NCI-H1105 (cell line): ENCODE measurements at regions not wholly inside any gene's neighbourhood (a gene's known extent, or its start where the extent isn't known, plus 50 kb on each side); places are given as distances from the start of the nearest gene placed in this dataset.

ENCODE experiments used
- DNase-seq: peaks from one replicate; lab custom pipeline; 2025; lab: John Stamatoyannopoulos, UW

DNA sequence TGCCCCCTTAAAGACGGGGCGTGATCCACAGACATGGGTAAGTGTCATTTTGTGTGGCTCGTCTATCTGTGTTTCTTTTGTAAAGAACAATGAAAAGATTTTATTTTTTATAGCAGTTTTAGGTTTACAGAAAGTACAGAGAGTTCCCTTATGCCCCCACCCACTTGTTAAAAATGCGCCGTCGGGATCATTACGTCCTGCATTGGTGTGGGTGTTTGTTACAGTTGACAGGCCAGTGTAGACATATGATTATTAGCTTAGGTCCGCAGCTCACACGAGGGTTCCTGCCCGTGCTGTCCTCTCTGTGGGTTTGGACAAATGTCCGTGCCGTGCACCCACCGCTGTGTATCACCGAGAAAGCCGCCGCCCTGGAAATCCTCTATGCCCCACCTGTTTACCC lies 50.5 kb downstream of the RGS12 start:
- no peak for DNase-seq

GRCh38 chr4:3344104-3344503 lies 51.3 kb downstream of the RGS12 start:
- DNase-seq: no peak

GRCh38 chr4:3344596-3344995 lies 51.8 kb downstream of the RGS12 start:
- DNase-seq: no peak

GRCh38 chr4:3345384-3345783 lies 52.6 kb downstream of the RGS12 start:
- DNase-seq: no peak

DNA sequence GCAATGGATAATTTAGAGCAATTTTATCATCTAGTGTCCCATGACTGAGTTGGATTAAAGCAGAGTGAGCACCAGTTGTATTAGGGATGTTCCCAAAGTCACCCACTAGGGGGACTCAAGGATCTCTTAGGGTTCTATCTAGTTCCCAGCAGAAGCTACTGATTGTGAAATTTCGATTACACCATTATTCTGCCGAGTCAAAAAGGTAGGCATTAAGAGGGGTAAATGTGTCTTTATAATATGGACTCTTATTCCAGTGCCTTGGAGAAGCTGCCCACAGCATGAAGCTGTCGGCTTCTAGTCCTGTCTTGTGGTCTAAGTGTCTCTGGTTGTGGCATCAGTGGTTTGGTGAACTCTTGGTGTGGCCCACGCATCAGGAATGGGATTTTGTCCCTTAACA lies 53.3 kb downstream of the RGS12 start:
- DNase-seq: no peak

GRCh38 chr4:3347871-3348270 lies 55.0 kb downstream of the RGS12 start:
- DNase-seq: no peak

GRCh38 chr4:3348621-3349020 lies 55.8 kb downstream of the RGS12 start:
- no peak for DNase-seq

GRCh38 chr4:3349116-3349515 lies 56.3 kb downstream of the RGS12 start:
- DNase-seq: no peak

DNA sequence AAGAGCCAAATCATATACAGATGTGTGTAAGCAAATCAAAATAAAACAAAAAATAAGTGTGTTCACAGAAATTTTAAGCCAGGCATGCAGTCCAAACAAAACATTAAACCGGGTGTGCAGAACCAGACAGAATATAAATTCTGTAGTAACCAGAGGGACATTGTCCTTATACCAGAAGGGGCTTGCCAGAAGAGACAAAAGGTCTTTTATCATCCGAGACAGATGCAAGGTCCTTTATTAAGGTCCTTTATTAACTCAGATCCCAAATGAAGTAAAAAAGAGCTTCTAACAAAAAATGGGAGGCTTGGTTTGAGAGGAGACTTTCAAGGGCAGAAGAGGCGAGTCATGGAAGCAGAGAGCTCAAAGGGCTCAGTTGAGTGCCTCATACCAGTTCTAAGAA lies 59.2 kb downstream of the RGS12 start:
- no peak for DNase-seq

GRCh38 chr4:3352505-3352904 lies 59.7 kb downstream of the RGS12 start:
- no peak for DNase-seq

DNA sequence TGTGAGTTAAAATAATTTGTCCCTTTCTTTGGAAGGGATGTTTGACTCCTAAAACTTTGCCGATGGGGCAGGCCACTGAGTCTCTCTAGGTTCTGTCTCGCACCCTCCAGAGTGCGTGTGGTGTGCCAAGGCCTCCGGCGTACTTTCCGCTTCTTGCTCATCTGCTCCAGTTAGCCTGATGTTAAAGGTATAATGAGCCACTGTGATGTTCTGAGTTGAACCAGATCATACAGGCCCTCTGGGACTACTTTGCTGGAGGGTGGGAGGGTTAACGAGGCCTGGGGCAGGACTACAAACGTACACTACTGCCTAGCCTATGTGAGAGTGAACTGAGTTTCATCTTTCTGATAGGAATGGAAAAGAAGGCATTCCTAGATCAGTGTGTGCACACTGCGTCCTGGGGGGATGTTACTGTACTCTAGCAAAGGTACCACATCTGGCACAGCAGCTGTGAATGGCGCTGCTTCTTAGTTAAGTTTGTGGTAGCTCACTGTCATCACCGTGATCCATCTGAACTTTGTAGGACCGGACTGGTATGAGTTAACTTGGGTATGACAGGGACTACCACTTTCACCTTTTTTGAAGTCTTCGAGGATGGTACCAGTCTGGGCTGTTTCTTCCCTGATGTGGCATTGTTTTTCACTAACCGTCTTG lies 60.2 kb downstream of the RGS12 start:
- no peak for DNase-seq

DNA sequence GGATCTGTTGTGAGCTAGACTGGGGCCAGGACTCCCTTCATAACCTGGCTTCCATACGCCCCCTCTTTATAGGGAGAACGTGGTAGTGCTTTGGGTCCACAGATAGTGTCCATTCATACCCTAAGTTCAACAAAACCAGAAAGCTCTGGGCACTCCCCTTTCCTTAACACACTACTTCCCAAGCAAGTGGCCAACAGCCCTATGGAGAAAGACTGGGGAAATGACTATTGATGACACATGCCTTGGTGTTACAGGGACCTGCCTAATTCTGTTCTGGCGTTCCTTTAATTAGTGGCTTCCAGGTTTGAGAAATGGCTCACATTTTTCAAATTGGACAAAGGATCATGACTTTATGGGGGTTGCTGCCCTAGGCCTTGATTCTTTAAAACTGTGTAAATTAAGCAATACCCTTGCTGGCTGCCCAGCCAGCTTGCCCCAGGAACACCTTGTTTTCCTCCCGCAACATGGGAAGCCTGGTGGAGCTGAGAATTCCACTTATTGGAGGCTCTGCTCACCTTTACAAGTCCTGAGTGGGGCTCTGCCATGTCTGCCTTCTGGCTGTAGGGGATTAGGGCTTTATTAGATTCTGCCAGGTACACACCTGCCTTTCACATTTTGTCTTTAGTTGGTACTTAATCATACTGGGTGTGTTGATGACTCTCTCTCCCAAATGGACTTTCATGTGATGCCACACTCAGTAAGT lies 61.1 kb downstream of the RGS12 start:
- DNase-seq: no peak

GRCh38 chr4:3354455-3354811 lies 61.6 kb downstream of the RGS12 start:
- no peak for DNase-seq

DNA sequence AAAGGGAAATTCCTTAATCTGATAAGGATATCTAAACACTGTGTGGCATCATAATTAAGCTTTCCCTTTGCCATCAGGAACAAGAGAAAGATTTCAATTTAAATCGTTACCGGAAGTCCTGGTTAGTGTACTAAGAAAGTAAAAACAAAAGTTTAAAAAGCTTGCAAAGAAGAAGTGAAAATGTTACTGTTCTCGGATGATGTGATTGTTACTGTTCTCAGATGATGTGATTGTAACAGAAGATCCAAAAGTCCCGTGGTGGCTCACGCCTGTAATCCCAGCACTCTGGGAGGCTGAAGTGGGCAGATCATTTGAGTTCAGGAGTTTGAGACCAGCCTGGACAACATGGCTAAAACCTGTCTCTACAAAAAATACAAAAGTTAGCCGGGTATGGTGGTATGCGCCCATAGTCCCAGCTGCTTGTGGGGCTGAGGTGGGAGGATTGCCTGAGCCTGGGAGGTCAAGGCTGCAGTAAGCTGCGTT lies 62.5 kb downstream of the RGS12 start:
- DNase-seq: no peak

- no peak for DNase-seq
Observed at GRCh38 chr4:3358656-3359055, 65.8 kb downstream of the RGS12 start.

- no peak for DNase-seq
Observed at GRCh38 chr4:3360777-3361176, 68.0 kb downstream of the RGS12 start.

GRCh38 chr4:3361406-3361805 lies 68.6 kb downstream of the RGS12 start:
- no peak for DNase-seq

- DNase-seq: no peak
Observed at GRCh38 chr4:3361896-3362295, 69.1 kb downstream of the RGS12 start.

- DNase-seq: no peak
Observed at GRCh38 chr4:3362431-3363287, 69.8 kb downstream of the RGS12 start.

DNA sequence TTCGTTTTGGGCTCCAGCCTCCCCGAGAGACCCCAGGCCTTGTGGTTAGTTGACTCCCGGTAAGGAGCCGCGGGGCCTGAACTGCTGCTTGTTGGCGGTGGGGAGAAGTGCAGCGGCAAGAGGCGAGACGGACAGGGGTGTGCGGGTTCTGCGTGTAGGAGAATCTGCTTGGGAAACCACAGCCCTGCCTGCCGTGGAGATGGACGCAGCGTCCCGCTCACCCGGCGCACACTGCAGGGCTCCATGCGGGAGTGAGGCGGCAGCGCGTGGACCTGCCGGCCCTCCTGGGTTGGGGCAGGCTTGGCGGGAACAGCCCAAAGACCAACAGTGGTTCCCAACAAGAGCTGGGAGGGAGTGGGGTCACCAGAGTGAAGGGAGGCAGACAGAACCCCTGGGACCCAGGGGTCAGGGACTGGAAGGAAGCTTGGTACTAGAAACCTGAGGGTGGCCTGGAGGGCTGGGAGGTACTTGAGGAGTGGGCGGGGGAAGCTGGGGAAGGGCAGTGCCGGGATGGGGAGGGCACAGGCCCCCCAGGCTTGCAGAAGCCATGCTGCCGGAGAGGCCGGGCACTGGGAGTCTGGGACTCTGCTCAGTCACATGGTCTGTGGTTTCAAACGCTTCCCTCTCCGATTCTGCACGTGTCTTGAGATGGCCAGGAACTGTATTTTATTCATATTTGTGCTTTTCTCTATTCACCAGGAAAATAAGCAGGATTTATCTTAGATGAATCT lies 70.8 kb downstream of the RGS12 start:
- no peak for DNase-seq

- DNase-seq: no peak
Observed at GRCh38 chr4:3364199-3364598, 71.4 kb downstream of the RGS12 start.

DNA sequence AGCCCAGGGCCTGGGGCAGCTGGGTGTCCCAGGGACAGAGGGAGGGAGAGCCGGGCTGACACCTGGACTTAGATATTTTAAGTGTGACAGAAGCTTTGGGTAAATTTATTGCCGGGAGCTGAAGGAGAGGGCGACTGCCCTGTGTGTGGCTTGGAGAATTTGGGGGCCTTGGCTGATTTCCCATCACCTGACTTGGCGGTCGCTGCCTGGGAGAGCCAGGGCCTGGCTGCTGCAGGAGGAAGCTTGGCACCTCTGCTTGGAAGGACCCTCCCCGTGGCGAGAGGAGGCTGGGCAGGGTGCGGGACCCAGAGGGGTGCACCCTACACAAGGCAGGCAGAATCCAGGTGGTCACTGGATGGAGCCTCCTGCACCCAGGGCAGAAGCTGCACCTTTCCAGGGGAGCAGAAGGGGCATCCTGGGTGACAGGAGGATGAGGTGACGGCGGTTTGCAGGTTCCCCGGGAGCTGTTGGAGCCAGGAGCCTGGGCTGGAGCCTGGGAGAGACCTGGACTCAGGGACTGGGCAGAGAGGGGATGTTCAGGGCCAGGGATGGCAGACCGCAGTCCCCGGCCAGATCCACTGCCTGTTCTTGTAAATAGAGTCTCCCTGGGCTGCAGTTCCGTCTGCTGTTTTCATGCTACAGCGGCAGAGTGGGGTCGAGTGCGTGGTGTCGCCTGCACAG lies 72.0 kb downstream of the RGS12 start:
- DNase-seq: no peak
